ENCODE measurements at regions not wholly inside any gene's neighbourhood (a gene's known extent, or its start where the extent isn't known, plus 50 kb on each side); places are given as distances from the start of the nearest gene placed in this dataset.

- intact Hi-C loops (cut with DNase I), result loop anchor here (5.0 kb wide), 1 partner anchor 1671 kb away; no protein-coding TSS in a partner anchor
- ATAC-seq (ENCODE audit: poor library complexity), result peak; percentile 25
Measured at GRCh38 chr1:163406772-163407171, 85.0 kb downstream of the NUF2 start.

GRCh38 chr1:163408262-163408661 is 86.5 kb downstream of the NUF2 start:
- intact Hi-C loops (cut with DNase I), result loop anchor here (5.0 kb wide), 1 partner anchor 1669 kb away; no protein-coding TSS in a partner anchor
- no peak for ATAC-seq (ENCODE audit: poor library complexity)
- DNase-seq, result no peak

More at GRCh38 chr1:163406772-163407171, 85.0 kb downstream of the NUF2 start:
- DNase-seq, result no peak

GRCh38 chr1:163410073-163410999 is 88.6 kb downstream of the NUF2 start:
- DNase-seq (no peak), ATAC-seq (ENCODE audit: poor library complexity) (no peak)
- intact Hi-C loops (cut with DNase I), result no loop called here

- DNase-seq (no peak), ATAC-seq (ENCODE audit: poor library complexity) (no peak)
- intact Hi-C loops (cut with DNase I), result no loop called here
Measured at GRCh38 chr1:163412221-163412620, 90.5 kb downstream of the NUF2 start.

GRCh38 chr1:163414778-163415177 is 93.0 kb downstream of the NUF2 start:
- intact Hi-C loops (cut with DNase I), result no loop called here
- no peak for ATAC-seq (ENCODE audit: poor library complexity)
- DNase-seq, result no peak

- intact Hi-C loops (cut with DNase I), result no loop called here
- ATAC-seq (ENCODE audit: poor library complexity) (no peak), DNase-seq (no peak)
Measured at GRCh38 chr1:163421701-163422100, 99.9 kb downstream of the NUF2 start.

GRCh38 chr1:163422738-163423404 is 101.1 kb downstream of the NUF2 start:
- ATAC-seq (ENCODE audit: poor library complexity) (no peak), DNase-seq (no peak)
- intact Hi-C loops (cut with DNase I), result no loop called here

GRCh38 chr1:163426505-163427251 is 104.9 kb downstream of the NUF2 start:
- intact Hi-C loops (cut with DNase I), result no loop called here
- ATAC-seq (ENCODE audit: poor library complexity), result no peak
- no peak for DNase-seq

- DNase-seq, result no peak
- ATAC-seq (ENCODE audit: poor library complexity), result no peak
- intact Hi-C loops (cut with DNase I), result no loop called here
Measured at GRCh38 chr1:163427279-163427678, 105.5 kb downstream of the NUF2 start.

GRCh38 chr1:163436140-163436812 is 114.5 kb downstream of the NUF2 start:
- no peak for DNase-seq
- intact Hi-C loops (cut with DNase I), result no loop called here
- peak; percentile 31 for ATAC-seq (ENCODE audit: poor library complexity)

- no peak for ATAC-seq (ENCODE audit: poor library complexity)
- no peak for DNase-seq
- intact Hi-C loops (cut with DNase I), result no loop called here
Measured at GRCh38 chr1:163439471-163439870, 117.7 kb downstream of the NUF2 start.

- ATAC-seq (ENCODE audit: poor library complexity), result peak; percentile 78
- intact Hi-C loops (cut with DNase I), result no loop called here
- peak; percentile 47 for DNase-seq
Measured at GRCh38 chr1:163440090-163440489, 118.3 kb downstream of the NUF2 start.

GRCh38 chr1:163442231-163442879 is 120.6 kb downstream of the NUF2 start:
- ATAC-seq (ENCODE audit: poor library complexity), result no peak
- no peak for DNase-seq
- intact Hi-C loops (cut with DNase I), result no loop called here

GRCh38 chr1:163442895-163443294 is 121.1 kb downstream of the NUF2 start:
- intact Hi-C loops (cut with DNase I), result no loop called here
- no peak for ATAC-seq (ENCODE audit: poor library complexity)

GRCh38 chr1:163443863-163444262 is 122.1 kb downstream of the NUF2 start:
- no peak for ATAC-seq (ENCODE audit: poor library complexity)
- intact Hi-C loops (cut with DNase I), result no loop called here
- no peak for DNase-seq

More at GRCh38 chr1:163442895-163443294, 121.1 kb downstream of the NUF2 start:
- DNase-seq, result no peak

- no peak for ATAC-seq (ENCODE audit: poor library complexity)
- DNase-seq, result no peak
- intact Hi-C loops (cut with DNase I), result no loop called here
Measured at GRCh38 chr1:163444665-163445064, 122.9 kb downstream of the NUF2 start.

- DNase-seq (no peak), ATAC-seq (ENCODE audit: poor library complexity) (no peak)
- intact Hi-C loops (cut with DNase I), result no loop called here
Measured at GRCh38 chr1:163450986-163451385, 129.2 kb downstream of the NUF2 start.

- ATAC-seq (ENCODE audit: poor library complexity), result peak; percentile 34
- intact Hi-C loops (cut with DNase I), result no loop called here
- no peak for DNase-seq
Measured at GRCh38 chr1:163459539-163459938, 137.8 kb downstream of the NUF2 start.
